HPDE6-E6E7 (cell line): ENCODE measurements at regions not wholly inside any gene's neighbourhood (a gene's known extent, or its start where the extent isn't known, plus 50 kb on each side); places are given as distances from the start of the nearest gene placed in this dataset.
"Not testable (repeated sequence)": the region's sequence is repeated elsewhere in the genome, so short reads cannot be mapped to it uniquely, and the experiment has no call there.

Source experiments
- DNase-seq: peaks from one replicate; pipeline ENCODE4 v3.0.0; 2011; ENCODE audit warnings: missing footprints; ENCODE audit errors: extremely low spot score

GRCh38 chr15:67920524-67921240 is 80.8 kb upstream of the RNU6-1 start:
- no peak for DNase-seq

GRCh38 chr15:67922106-67922675 is 82.3 kb upstream of the RNU6-1 start:
- no peak for DNase-seq

- no peak for DNase-seq
Observed at GRCh38 chr15:67922971-67923945, 83.4 kb upstream of the RNU6-1 start.

- DNase-seq: no peak
Observed at GRCh38 chr15:67924359-67924974, 84.6 kb upstream of the RNU6-1 start.

- DNase-seq: no peak
Observed at GRCh38 chr15:67925182-67925581, 85.3 kb upstream of the RNU6-1 start.

- DNase-seq: no peak
Observed at GRCh38 chr15:67927501-67928168, 87.8 kb upstream of the RNU6-1 start.

GRCh38 chr15:67928666-67929065 is 88.8 kb upstream of the RNU6-1 start:
- DNase-seq: no peak

- DNase-seq: no peak
Observed at GRCh38 chr15:67930720-67931119, 90.9 kb upstream of the RNU6-1 start.

- DNase-seq: no peak
Observed at GRCh38 chr15:67931861-67932260, 92.0 kb upstream of the RNU6-1 start.

- DNase-seq: not testable (repeated sequence)
Observed at GRCh38 chr15:67934126-67934525, 94.3 kb upstream of the RNU6-1 start.

GRCh38 chr15:67935244-67935643 is 95.4 kb upstream of the RNU6-1 start:
- no peak for DNase-seq

- DNase-seq: no peak
Observed at GRCh38 chr15:67936258-67936657, 96.4 kb upstream of the RNU6-1 start.

GRCh38 chr15:67937153-67937761 is 97.4 kb upstream of the RNU6-1 start:
- no peak for DNase-seq

- not testable (repeated sequence) for DNase-seq
Observed at GRCh38 chr15:67939179-67939578, 99.3 kb upstream of the RNU6-1 start.

- not testable (repeated sequence) for DNase-seq
Observed at GRCh38 chr15:67939588-67940323, 99.9 kb upstream of the RNU6-1 start.

GRCh38 chr15:67940324-67940719 is 100.5 kb upstream of the RNU6-1 start:
- DNase-seq: no peak

GRCh38 chr15:67941648-67942310 is 101.9 kb upstream of the RNU6-1 start:
- peak; percentile 39 for DNase-seq

- no peak for DNase-seq
Observed at GRCh38 chr15:67943475-67943874, 103.6 kb upstream of the RNU6-1 start.

GRCh38 chr15:67944010-67944641 is 104.3 kb upstream of the RNU6-1 start:
- no peak for DNase-seq
